Neural crest cell (in vitro differentiated cells): ENCODE measurements at regions not wholly inside any gene's neighbourhood (a gene's known extent, or its start where the extent isn't known, plus 50 kb on each side); places are given as distances from the start of the nearest gene placed in this dataset.

Source experiments
- DNase-seq: peaks from one replicate; pipeline ENCODE4 v3.0.0; 2021; ENCODE audit warnings: low read depth, mixed read lengths, low spot score
- H3K27ac Mint-ChIP-seq: one replicate; pipeline ENCODE4 v1.8.0; 2021; ENCODE audit warnings: mild to moderate bottlenecking, mixed read lengths; ENCODE audit not compliant: unreplicated experiment
- H3K27me3 Mint-ChIP-seq: 2 replicates; pipeline ENCODE4 v1.8.0; 2021; ENCODE audit warnings: low read depth, mild to moderate bottlenecking, mixed read lengths
- H3K36me3 Mint-ChIP-seq: 2 replicates; pipeline ENCODE4 v1.8.0; 2021; ENCODE audit warnings: low read depth, mild to moderate bottlenecking, mixed read lengths
- H3K4me1 Mint-ChIP-seq: 2 replicates; pipeline ENCODE4 v1.8.0; 2021; ENCODE audit warnings: mixed read lengths
- H3K4me3 Mint-ChIP-seq: one replicate; pipeline ENCODE4 v1.8.0; 2021; ENCODE audit warnings: mild to moderate bottlenecking, mixed read lengths
- H3K9me3 Mint-ChIP-seq: 2 replicates; pipeline ENCODE4 v1.8.0; 2021; ENCODE audit warnings: mixed read lengths
- CTCF ChIP-seq: fragments of 200-600 bp; sonication (generic); conservative IDR thresholded peaks from 2 replicates; pipeline ENCODE4 v1.5.0; 2021; ENCODE audit warnings: antibody characterized with exemption, mild to moderate bottlenecking

DNA sequence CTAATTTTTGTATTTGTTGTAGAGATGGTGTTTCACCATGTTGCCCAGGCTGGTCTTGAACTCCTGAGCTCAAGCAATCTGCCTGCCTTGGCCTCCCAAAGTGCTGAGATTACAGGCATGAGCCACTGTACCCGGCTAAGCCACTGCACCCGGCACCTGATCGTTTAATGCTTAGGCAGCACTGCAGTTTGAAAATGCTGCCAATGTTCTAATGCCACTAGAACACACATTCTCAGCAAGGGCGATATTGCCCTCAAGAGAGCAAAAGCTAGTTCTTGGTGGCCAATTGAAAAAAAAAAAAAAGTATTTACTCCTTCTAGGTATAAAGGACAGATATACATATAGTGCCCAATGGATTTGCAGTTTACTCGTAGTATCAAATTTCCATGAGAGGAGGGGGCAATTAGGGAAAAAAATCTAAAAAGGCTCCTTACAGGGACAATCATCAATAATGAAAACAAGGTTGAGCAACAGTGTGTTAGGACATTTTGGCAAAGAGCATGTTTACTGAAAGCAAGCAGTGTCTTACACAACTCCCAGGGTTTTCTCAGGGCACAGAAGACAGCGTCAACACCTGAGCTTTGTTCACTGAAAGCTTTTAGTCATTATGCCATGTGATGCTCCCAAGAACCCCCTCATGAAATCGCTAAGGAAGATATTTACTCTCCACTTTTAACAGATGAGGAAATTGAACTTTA, 199.9 kb upstream of the PKDCC start:
- peaks cover 83% of the 10 kb centered on the region for H3K27me3 Mint-ChIP-seq
- no peak overlapping the region for H3K27ac Mint-ChIP-seq
- H3K9me3 Mint-ChIP-seq, result no peaks in the 10 kb centered on the region
- H3K36me3 Mint-ChIP-seq, result no peaks in the 10 kb centered on the region
- TF ChIP-seq CTCF, result no peak
- no peaks in the 10 kb centered on the region for H3K4me1 Mint-ChIP-seq
- H3K4me3 Mint-ChIP-seq, result no peak overlapping the region
- DNase-seq, result no peak

GRCh38 chr2:41851554-41851953, 196.3 kb upstream of the PKDCC start:
- H3K36me3 Mint-ChIP-seq, result no peaks in the 10 kb centered on the region
- H3K4me1 Mint-ChIP-seq, result peaks cover 5% of the 10 kb centered on the region
- no peak overlapping the region for H3K4me3 Mint-ChIP-seq
- no peak for TF ChIP-seq CTCF
- no peaks in the 10 kb centered on the region for H3K9me3 Mint-ChIP-seq
- no peak overlapping the region for H3K27ac Mint-ChIP-seq
- DNase-seq, result no peak
- H3K27me3 Mint-ChIP-seq, result peaks cover 51% of the 10 kb centered on the region

- DNase-seq, result peak; percentile 73
- TF ChIP-seq CTCF, result peak; percentile 89
- Mint-ChIP-seq H3K27ac (no peak overlapping the region), H3K36me3 (no peaks in the 10 kb centered on the region), H3K27me3 (peaks cover 32% of the 10 kb centered on the region), H3K4me1 (peaks cover 5% of the 10 kb centered on the region), H3K9me3 (no peaks in the 10 kb centered on the region), H3K4me3 (no peak overlapping the region)
Observed at GRCh38 chr2:41853427-41854191, 194.2 kb upstream of the PKDCC start.

DNA sequence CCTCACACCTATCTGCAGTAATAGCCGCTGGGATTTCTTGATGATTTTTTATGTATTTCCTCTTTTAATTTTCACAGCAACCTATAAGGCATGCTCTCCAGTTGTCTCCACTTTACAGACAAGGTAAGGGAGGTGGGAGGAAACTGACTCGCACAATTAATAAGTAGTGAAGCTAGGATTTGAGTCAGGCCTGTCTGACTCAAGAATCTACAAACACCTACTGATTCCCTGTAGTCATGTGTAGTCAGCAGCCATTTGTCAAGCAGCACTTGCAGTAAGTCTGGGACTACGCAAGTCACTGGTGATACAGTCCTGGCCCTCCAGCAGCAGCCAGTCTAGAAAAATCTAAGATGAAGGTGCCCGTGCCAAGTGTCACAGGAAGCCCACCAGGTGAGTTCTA, 193.6 kb upstream of the PKDCC start:
- peaks cover 5% of the 10 kb centered on the region for H3K4me1 Mint-ChIP-seq
- no peak for DNase-seq
- no peaks in the 10 kb centered on the region for H3K36me3 Mint-ChIP-seq
- TF ChIP-seq CTCF, result no peak
- no peaks in the 10 kb centered on the region for H3K9me3 Mint-ChIP-seq
- no peak overlapping the region for H3K4me3 Mint-ChIP-seq
- no peak overlapping the region for H3K27ac Mint-ChIP-seq
- peaks cover 28% of the 10 kb centered on the region for H3K27me3 Mint-ChIP-seq

DNA sequence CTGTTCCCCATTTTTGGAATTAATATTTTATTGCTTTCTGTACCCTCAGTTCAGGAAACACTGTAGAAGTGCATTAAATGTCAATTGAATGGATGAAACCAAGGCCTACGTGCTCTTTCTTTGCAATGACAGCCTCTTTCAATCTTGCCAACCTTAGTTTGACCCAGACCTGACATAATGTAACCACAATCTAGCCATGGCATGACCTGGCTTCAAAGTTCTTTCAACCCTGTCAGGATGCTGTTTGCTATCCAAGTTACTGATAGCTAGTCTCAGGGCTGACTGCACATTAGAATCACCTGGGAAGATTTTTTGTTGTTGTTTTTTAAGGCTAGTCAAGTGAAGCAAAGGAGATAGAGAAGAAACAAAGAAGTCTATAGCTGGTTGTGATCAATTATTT, 190.9 kb upstream of the PKDCC start:
- H3K9me3 Mint-ChIP-seq, result no peaks in the 10 kb centered on the region
- peaks cover 7% of the 10 kb centered on the region for H3K27me3 Mint-ChIP-seq
- H3K36me3 Mint-ChIP-seq, result no peaks in the 10 kb centered on the region
- H3K4me3 Mint-ChIP-seq, result no peak overlapping the region
- no peak overlapping the region for H3K27ac Mint-ChIP-seq
- H3K4me1 Mint-ChIP-seq, result peaks cover 5% of the 10 kb centered on the region
- no peak for DNase-seq
- no peak for TF ChIP-seq CTCF
